Vagina (tissue), 2 donors: ENCODE measurements at regions not wholly inside any gene's neighbourhood (a gene's known extent, or its start where the extent isn't known, plus 50 kb on each side); places are given as distances from the start of the nearest gene placed in this dataset.

Experiments used
- CTCF ChIP-seq, 3 experiments: fragments of 450-650 bp in 2 of 3; fragments of 200-600 bp in 1 of 3; sonication (generic) in 1 of 3; IDR thresholded peaks; one replicate each; pipeline ENCODE4 v1.5.1; 2017 to 2019; ENCODE audit warnings: antibody characterized with exemption in 3 of 3, mild to moderate bottlenecking in 2 of 3, moderate library complexity in 2 of 3
- POLR2AphosphoS5 ChIP-seq, 2 donors: sonication (generic); formaldehyde crosslinking; IDR thresholded peaks; one replicate each; pipeline ENCODE4 v1.9.0; 2017; ENCODE audit warnings: antibody characterized with exemption in 2 of 2, mild to moderate bottlenecking in 2 of 2, low read depth in 1 of 2; ENCODE audit not compliant: insufficient read depth in 1 of 2

GRCh38 chr2:101619191-101619591, 78.3 kb upstream of the MAP4K4 start:
- no peak for TF ChIP-seq CTCF (IDR thresholded peaks at IDR 0.05)
- no peak for TF ChIP-seq POLR2AphosphoS5 (IDR thresholded peaks at IDR 0.05; ENCODE audit: insufficient read depth in 1 of 2, low read depth in 1 of 2)
